ENCODE measurements at regions not wholly inside any gene's neighbourhood (a gene's known extent, or its start where the extent isn't known, plus 50 kb on each side); places are given as distances from the start of the nearest gene placed in this dataset.

DNA sequence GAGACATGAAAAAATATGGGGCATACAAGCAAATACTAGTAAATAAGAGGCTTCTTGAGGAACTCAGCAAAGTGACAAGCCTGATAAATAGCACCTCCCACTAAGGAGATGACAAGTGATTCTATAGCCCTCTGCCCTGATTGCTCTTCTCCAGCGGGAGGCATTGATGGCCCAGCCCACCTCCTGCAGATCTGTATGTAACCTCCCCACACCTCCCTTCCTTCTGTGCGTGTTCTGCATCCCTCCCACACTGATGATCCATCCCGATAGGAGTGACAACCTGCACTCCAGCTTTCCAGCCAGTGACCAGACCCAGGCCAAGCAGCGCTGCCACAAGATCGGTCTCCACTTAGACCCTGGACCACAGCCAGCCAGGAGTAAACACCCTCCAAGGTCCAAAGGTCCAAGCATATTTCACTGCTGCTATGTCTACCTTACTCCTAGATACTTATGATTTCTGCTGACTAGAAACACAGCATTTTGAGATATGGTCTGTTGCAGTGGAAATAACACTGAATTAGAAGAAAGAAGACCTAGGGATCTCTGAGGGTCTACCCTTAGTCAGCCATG, 176.1 kb downstream of the BRINP2 start:
- TF ChIP-seq, protein P1, sequence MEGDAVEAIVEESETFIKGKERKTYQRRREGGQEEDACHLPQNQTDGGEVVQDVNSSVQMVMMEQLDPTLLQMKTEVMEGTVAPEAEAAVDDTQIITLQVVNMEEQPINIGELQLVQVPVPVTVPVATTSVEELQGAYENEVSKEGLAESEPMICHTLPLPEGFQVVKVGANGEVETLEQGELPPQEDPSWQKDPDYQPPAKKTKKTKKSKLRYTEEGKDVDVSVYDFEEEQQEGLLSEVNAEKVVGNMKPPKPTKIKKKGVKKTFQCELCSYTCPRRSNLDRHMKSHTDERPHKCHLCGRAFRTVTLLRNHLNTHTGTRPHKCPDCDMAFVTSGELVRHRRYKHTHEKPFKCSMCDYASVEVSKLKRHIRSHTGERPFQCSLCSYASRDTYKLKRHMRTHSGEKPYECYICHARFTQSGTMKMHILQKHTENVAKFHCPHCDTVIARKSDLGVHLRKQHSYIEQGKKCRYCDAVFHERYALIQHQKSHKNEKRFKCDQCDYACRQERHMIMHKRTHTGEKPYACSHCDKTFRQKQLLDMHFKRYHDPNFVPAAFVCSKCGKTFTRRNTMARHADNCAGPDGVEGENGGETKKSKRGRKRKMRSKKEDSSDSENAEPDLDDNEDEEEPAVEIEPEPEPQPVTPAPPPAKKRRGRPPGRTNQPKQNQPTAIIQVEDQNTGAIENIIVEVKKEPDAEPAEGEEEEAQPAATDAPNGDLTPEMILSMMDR (IDR thresholded peaks at IDR 0.05; ENCODE audit: insufficient read depth, low read length) = no peak
- TF ChIP-seq POLR2AphosphoS5 (IDR thresholded peaks at IDR 0.05; ENCODE audit: low read depth) = no peak
- TF ChIP-seq, protein P2, sequence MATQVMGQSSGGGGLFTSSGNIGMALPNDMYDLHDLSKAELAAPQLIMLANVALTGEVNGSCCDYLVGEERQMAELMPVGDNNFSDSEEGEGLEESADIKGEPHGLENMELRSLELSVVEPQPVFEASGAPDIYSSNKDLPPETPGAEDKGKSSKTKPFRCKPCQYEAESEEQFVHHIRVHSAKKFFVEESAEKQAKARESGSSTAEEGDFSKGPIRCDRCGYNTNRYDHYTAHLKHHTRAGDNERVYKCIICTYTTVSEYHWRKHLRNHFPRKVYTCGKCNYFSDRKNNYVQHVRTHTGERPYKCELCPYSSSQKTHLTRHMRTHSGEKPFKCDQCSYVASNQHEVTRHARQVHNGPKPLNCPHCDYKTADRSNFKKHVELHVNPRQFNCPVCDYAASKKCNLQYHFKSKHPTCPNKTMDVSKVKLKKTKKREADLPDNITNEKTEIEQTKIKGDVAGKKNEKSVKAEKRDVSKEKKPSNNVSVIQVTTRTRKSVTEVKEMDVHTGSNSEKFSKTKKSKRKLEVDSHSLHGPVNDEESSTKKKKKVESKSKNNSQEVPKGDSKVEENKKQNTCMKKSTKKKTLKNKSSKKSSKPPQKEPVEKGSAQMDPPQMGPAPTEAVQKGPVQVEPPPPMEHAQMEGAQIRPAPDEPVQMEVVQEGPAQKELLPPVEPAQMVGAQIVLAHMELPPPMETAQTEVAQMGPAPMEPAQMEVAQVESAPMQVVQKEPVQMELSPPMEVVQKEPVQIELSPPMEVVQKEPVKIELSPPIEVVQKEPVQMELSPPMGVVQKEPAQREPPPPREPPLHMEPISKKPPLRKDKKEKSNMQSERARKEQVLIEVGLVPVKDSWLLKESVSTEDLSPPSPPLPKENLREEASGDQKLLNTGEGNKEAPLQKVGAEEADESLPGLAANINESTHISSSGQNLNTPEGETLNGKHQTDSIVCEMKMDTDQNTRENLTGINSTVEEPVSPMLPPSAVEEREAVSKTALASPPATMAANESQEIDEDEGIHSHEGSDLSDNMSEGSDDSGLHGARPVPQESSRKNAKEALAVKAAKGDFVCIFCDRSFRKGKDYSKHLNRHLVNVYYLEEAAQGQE (IDR thresholded peaks at IDR 0.05; ENCODE audit: insufficient replicate concordance, low read depth) = no peak
- no peak for TF ChIP-seq GABPA (IDR thresholded peaks at IDR 0.05; ENCODE audit: low read depth)
- no peak for TF ChIP-seq SPI1 (IDR thresholded peaks at IDR 0.05; ENCODE audit: borderline replicate concordance, low read depth)
